NK-92 treated with Interleukin-12 subunit alpha and Interleukin-12 subunit beta, amount 100 ng/mL, for 24 hours (cell line): ENCODE measurements at regions not wholly inside any gene's neighbourhood (a gene's known extent, or its start where the extent isn't known, plus 50 kb on each side); places are given as distances from the start of the nearest gene placed in this dataset.
"Not testable (repeated sequence)": the region's sequence is repeated elsewhere in the genome, so short reads cannot be mapped to it uniquely, and the experiment has no call there.

Experiments used
- DNase-seq: peaks from one replicate; lab custom pipeline; 2025; lab: John Stamatoyannopoulos, UW

GRCh38 chr13:61138857-61139256 lies 276.8 kb downstream of the PCDH20 start:
- DNase-seq, result no peak

GRCh38 chr13:61136515-61136914 lies 279.1 kb downstream of the PCDH20 start:
- DNase-seq, result no peak

- no peak for DNase-seq
Measured at GRCh38 chr13:61136093-61136492, 279.6 kb downstream of the PCDH20 start.

- DNase-seq, result no peak
Measured at GRCh38 chr13:61135583-61135982, 280.1 kb downstream of the PCDH20 start.

- DNase-seq, result no peak
Measured at GRCh38 chr13:61128850-61129645, 286.6 kb downstream of the PCDH20 start.

- no peak for DNase-seq
Measured at GRCh38 chr13:61123538-61124289, 291.9 kb downstream of the PCDH20 start.

GRCh38 chr13:61113140-61113658 lies 302.4 kb downstream of the PCDH20 start:
- DNase-seq, result no peak

GRCh38 chr13:61111529-61111928 lies 304.1 kb downstream of the PCDH20 start:
- DNase-seq, result no peak

- DNase-seq, result no peak
Measured at GRCh38 chr13:61110732-61111131, 304.9 kb downstream of the PCDH20 start.

- DNase-seq, result no peak
Measured at GRCh38 chr13:61109741-61110140, 305.9 kb downstream of the PCDH20 start.

GRCh38 chr13:61107989-61108388 lies 307.7 kb downstream of the PCDH20 start:
- no peak for DNase-seq

- no peak for DNase-seq
Measured at GRCh38 chr13:61095885-61096284, 319.8 kb downstream of the PCDH20 start.

- no peak for DNase-seq
Measured at GRCh38 chr13:61094865-61095264, 320.8 kb downstream of the PCDH20 start.

GRCh38 chr13:61089894-61090293 lies 325.8 kb downstream of the PCDH20 start:
- DNase-seq, result not testable (repeated sequence)

GRCh38 chr13:61086087-61086486 lies 329.6 kb downstream of the PCDH20 start:
- no peak for DNase-seq

- DNase-seq, result no peak
Measured at GRCh38 chr13:61084988-61085387, 330.7 kb downstream of the PCDH20 start.

GRCh38 chr13:61078976-61079770 lies 336.5 kb downstream of the PCDH20 start:
- no peak for DNase-seq

- DNase-seq, result no peak
Measured at GRCh38 chr13:61052175-61052574, 363.5 kb downstream of the PCDH20 start.

- DNase-seq, result no peak
Measured at GRCh38 chr13:61045251-61045650, 370.4 kb downstream of the PCDH20 start.

- DNase-seq, result no peak
Measured at GRCh38 chr13:61040181-61040580, 375.5 kb downstream of the PCDH20 start.

GRCh38 chr13:61039302-61039701 lies 376.3 kb downstream of the PCDH20 start:
- no peak for DNase-seq

GRCh38 chr13:61036715-61037114 lies 378.9 kb downstream of the PCDH20 start:
- DNase-seq, result no peak
